ENCODE measurements at regions not wholly inside any gene's neighbourhood (a gene's known extent, or its start where the extent isn't known, plus 50 kb on each side); places are given as distances from the start of the nearest gene placed in this dataset.
"Not testable (repeated sequence)": the region's sequence is repeated elsewhere in the genome, so short reads cannot be mapped to it uniquely, and the experiment has no call there.

GRCh38 chr5:62211405-62211804, 94.6 kb upstream of the KIF2A start:
- no peak for DNase-seq (ENCODE audit: low spot score)

- DNase-seq (ENCODE audit: low spot score): no peak
Observed at GRCh38 chr5:62212648-62213047, 93.4 kb upstream of the KIF2A start.

- no peak for DNase-seq (ENCODE audit: low spot score)
Observed at GRCh38 chr5:62214701-62215100, 91.3 kb upstream of the KIF2A start.

DNA sequence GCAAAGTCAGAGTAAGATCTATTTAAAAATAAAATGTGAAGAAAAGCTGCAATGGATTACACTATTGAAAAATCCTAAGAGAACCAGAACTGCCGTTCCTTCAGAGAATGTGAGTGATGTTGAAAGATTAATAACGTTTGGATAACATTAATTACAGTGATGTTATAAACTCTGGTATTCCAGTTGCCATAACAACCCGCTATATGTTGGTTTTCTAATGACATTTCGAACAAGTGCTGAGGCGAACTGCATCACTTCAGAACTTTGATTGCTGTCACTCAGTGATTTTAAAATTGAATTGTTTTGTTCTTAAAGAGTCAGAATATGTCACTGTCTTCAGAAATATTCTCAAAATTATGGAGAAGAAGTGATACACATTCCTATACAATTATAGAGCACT, 89.4 kb upstream of the KIF2A start:
- not testable (repeated sequence) for DNase-seq (ENCODE audit: low spot score)

- not testable (repeated sequence) for DNase-seq (ENCODE audit: low spot score)
Observed at GRCh38 chr5:62217095-62217494, 88.9 kb upstream of the KIF2A start.

DNA sequence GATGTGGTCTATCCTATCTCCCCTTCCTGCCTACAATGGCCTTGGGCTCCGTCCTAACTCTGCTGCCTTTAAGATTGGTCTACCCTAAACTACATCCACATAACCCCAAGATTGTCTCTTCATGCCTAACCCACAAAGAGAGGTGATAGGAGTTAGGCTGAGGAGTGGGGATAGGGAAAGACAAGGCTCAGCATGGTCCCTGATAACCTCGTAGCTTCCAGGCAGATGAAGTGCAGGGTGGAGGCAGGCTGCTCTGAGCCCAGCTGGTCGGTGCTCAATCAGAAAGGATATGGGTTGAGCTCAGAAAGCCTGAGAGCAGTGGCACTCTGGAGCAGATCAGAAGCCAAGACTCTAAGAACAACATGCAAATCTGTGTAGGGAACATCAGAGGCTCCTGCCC, 87.1 kb upstream of the KIF2A start:
- DNase-seq (ENCODE audit: low spot score): not testable (repeated sequence)

- DNase-seq (ENCODE audit: low spot score): not testable (repeated sequence)
Observed at GRCh38 chr5:62221881-62222280, 84.1 kb upstream of the KIF2A start.

GRCh38 chr5:62222305-62222704, 83.7 kb upstream of the KIF2A start:
- DNase-seq (ENCODE audit: low spot score): not testable (repeated sequence)

GRCh38 chr5:62223312-62223670, 82.7 kb upstream of the KIF2A start:
- not testable (repeated sequence) for DNase-seq (ENCODE audit: low spot score)

- not testable (repeated sequence) for DNase-seq (ENCODE audit: low spot score)
Observed at GRCh38 chr5:62224987-62225601, 80.9 kb upstream of the KIF2A start.

GRCh38 chr5:62230876-62231388, 75.1 kb upstream of the KIF2A start:
- DNase-seq (ENCODE audit: low spot score): not testable (repeated sequence)

- DNase-seq (ENCODE audit: low spot score): no peak
Observed at GRCh38 chr5:62231576-62231975, 74.4 kb upstream of the KIF2A start.

DNA sequence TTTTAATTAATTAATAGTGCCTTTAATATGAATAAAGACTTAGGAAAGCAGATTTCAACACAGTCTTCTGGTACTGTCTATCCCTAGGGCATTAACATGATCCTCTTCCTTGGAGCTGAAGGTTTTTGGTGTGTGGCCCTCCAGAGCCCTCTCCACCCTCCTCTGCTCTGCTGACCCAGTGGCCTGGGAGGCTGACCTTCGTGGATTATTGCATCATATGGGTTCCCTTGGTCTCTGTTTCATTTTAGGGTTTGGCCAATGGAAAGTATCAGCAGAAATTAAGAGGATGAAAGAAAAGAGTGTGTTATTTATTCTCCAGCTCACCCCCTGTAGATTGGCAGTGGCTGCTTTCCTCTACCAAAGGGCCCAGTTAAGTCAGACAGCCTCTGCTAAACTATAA, 73.8 kb upstream of the KIF2A start:
- DNase-seq (ENCODE audit: low spot score): not testable (repeated sequence)

DNA sequence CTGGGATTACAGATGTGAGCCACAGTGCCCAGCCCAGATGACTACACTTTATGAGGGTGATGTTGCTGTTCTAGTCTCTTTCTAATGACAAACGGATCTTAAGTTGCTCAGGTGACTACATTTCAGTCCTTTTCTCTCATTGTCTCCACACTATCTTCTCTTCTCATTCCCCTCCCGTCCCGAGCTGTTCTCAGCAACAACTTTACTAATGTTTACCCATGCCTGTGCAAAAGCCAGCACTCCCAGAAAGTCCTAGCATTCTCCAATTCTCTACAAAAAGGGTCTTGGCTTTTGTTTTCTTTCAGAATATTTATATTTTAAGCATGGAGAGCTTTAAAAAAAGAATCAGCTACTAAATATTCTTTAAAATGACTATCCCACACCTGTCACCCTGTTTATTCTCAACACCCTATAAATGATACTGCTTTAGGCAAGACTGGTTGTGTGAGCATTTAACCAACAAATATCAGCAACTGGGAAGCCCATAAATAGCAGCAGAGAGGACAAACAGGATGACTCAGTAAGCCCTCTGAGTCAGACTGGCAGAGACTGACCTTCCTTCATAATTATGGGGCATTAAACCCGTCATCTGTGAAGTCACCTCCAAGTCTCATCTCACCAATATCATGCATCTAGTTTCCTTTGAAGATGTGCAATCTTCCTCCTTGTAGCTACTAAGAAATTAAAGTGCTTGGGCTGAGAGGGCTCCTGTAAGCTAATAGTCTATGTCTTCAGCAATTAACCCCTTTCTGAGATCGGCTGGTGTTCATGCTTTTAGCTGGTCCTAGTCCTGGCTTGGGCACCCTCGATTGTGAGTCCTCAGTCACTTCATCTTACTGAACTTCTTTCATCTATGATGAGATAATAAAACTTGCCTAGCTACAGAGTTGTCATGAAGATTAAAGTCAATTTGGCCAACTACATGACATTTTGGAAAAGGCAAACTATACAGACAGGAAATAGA, 72.6 kb upstream of the KIF2A start:
- DNase-seq (ENCODE audit: low spot score): not testable (repeated sequence)

DNA sequence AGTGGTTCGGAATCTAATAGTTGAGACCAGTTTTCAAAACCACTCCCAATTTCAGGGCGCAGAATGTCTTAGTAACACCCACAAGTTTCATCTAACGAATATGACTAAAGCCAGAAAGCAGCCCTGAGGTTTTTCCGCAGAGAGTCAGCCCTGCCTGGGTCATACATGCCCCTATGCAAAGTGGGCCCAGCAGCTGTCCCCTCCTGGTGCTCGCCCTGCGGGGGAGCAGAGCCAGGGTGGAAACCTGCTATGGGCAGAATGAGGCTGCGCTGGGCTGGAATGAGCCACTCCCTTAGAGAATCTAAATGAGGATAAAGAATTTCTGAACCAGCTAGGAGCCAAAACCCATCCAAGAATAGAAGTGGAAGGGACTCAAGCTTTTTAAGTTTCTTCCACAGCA, 69.4 kb upstream of the KIF2A start:
- DNase-seq (ENCODE audit: low spot score): not testable (repeated sequence)

DNA sequence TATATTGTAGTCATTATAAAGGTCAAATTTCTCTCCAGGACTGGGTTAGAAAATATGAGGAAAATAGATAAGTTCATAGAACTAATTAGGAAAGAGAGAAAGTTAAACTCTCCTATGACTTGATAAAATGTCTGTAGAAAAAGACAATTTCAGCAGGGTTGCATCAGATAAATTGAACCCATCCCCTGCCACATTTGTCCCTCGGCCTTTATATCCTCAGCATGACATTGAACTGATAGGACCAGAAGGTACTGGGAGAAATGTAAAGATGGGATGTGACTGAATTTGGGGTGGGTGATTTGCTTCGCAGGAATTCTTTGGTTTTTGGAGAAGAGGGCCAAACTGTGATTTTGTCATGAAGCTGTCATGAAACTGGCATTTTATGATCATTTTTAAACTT, 68.1 kb upstream of the KIF2A start:
- not testable (repeated sequence) for DNase-seq (ENCODE audit: low spot score)

DNA sequence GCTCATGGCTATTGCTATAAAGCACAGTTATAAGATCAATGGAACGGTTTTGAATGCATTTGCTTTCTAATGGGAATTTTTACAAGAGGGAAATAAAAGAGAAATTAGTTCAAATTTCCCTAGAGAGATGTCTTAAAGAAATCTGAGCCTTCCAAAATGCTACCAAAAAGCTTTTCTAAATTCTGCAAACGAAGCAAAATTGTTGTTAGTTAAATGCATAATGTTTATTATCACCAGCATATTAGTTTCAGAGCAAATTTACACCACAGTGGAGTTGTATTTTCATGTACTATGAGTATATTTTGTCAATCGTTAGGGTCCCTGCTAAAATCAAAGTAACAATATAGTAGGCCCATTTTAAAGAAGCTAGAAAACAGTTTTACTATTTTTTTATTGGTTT, 67.4 kb upstream of the KIF2A start:
- DNase-seq (ENCODE audit: low spot score): not testable (repeated sequence)

DNA sequence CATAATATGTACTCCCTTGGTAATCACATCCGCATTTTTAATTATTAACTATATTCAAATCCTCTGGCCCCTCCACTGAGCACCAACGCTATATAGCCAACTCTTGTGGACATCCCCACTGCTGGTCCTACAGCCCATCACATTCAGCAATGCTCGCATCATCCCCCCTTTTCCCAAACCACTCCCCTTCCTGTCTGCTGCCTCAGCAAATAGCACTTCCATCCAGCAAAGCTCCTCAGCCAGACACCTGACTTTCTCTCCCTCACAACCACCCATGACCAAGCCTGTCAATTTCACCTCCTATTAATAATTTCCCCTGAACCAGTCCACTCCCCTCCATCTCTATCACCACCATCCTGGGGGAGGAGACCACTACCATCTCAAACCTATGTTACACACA, 65.5 kb upstream of the KIF2A start:
- not testable (repeated sequence) for DNase-seq (ENCODE audit: low spot score)

DNA sequence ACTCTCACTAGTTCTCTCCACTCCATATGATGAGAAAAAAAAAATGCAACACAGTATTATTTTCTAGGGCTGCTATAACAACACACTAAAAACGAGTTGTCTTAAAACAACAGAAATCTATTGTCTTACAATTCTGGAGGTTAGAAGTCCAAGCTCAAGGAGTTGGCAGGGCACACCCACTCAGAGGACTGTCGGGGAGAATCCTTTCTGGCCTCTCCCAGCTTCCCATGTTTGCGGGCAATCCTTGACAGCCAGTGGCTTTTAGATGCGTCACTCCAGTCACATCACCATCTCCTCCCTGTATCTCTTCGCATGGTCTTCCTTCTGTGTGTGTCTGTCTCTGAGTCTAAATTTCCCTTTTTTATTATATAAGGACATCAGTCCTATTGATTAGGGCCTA, 64.0 kb upstream of the KIF2A start:
- DNase-seq (ENCODE audit: low spot score): not testable (repeated sequence)

- DNase-seq (ENCODE audit: low spot score): not testable (repeated sequence)
Observed at GRCh38 chr5:62243046-62243445, 63.0 kb upstream of the KIF2A start.

DNA sequence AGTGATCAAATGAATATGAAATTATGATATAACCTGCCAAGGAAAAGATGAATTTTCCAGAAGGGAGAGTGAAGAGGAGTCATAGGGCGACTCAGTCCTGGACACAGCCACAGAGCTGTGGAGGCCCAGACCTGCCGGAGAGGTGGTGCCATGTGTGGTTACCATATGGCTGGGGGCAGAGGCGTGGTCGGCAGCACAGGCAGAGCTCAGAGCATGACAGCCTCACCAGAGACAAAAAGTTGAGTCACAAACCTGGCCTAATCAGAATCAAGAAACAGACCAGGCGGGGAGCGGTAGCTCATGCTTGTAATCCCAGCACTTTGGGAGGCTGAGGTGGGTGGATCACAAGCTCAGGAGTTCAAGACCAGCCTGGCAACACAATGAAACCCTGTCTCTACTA, 57.8 kb upstream of the KIF2A start:
- not testable (repeated sequence) for DNase-seq (ENCODE audit: low spot score)

- not testable (repeated sequence) for DNase-seq (ENCODE audit: low spot score)
Observed at GRCh38 chr5:62250085-62250484, 55.9 kb upstream of the KIF2A start.

Data from mesenteric fat pad (tissue), 1 donor.